Activated naive CD4-positive, alpha-beta T cell treated with anti-CD3 and anti-CD28 coated beads for 36 hours (primary cell): ENCODE measurements at regions not wholly inside any gene's neighbourhood (a gene's known extent, or its start where the extent isn't known, plus 50 kb on each side); places are given as distances from the start of the nearest gene placed in this dataset.
"Not testable (repeated sequence)": the region's sequence is repeated elsewhere in the genome, so short reads cannot be mapped to it uniquely, and the experiment has no call there.

Source experiments
- CTCF ChIA-PET: fragments of 350-600 bp; sonication (Branson Sonifier 250); formaldehyde crosslinking; loops from one replicate; lab custom pipeline; 2021; ENCODE audit warnings: antibody characterized with exemption; lab: Charles Lee
- DNase-seq: peaks from one replicate; pipeline ENCODE4 v3.0.0-alpha.2; 2020
- H3K27ac Mint-ChIP-seq: one replicate; pipeline ENCODE4 v1.8.0; 2021; ENCODE audit warnings: mild to moderate bottlenecking, mixed read lengths
- H3K27me3 Mint-ChIP-seq: one replicate; pipeline ENCODE4 v1.8.0; 2021; ENCODE audit warnings: low read depth, mixed read lengths
- H3K36me3 Mint-ChIP-seq: one replicate; pipeline ENCODE4 v1.8.0; 2021; ENCODE audit warnings: low read depth, mixed read lengths
- H3K4me1 Mint-ChIP-seq: one replicate; pipeline ENCODE4 v1.8.0; 2021; ENCODE audit warnings: low read depth, mixed read lengths
- H3K4me3 Mint-ChIP-seq: one replicate; pipeline ENCODE4 v1.8.0; 2021; ENCODE audit warnings: mild to moderate bottlenecking, moderate library complexity, mixed read lengths
- H3K9me3 Mint-ChIP-seq: one replicate; pipeline ENCODE4 v1.8.0; 2021; ENCODE audit warnings: mixed read lengths
- intact Hi-C: fragments of 100-400 bp; cut with micrococcal nuclease; formaldehyde crosslinking; loops from one replicate; pipeline ENCODE4 v1.15.1; 2023

GRCh38 chrX:13955975-13956374 lies 73.7 kb downstream of the GEMIN8 start:
- Mint-ChIP-seq H3K4me1 (no peaks in the 10 kb centered on the region), H3K36me3 (peaks cover 2% of the 10 kb centered on the region), H3K4me3 (no peak overlapping the region), H3K27ac (no peak overlapping the region), H3K9me3 (no peaks in the 10 kb centered on the region), H3K27me3 (peaks cover 2% of the 10 kb centered on the region)
- no peak for DNase-seq
- CTCF ChIA-PET: interaction anchor here (0.7 kb wide), 1 partner anchor 45 kb away, joined by 3 read pairs; no protein-coding TSS in a partner anchor
- intact Hi-C loops: no loop called here

GRCh38 chrX:13955095-13955647 lies 74.5 kb downstream of the GEMIN8 start:
- Mint-ChIP-seq H3K27ac (no peak overlapping the region), H3K4me3 (no peak overlapping the region), H3K9me3 (no peaks in the 10 kb centered on the region), H3K36me3 (peaks cover 2% of the 10 kb centered on the region), H3K4me1 (no peaks in the 10 kb centered on the region), H3K27me3 (peaks cover 2% of the 10 kb centered on the region)
- CTCF ChIA-PET: no interaction called here
- DNase-seq: no peak
- intact Hi-C loops: no loop called here

- peaks cover 2% of the 10 kb centered on the region for H3K27me3 Mint-ChIP-seq
- no peaks in the 10 kb centered on the region for H3K36me3 Mint-ChIP-seq
- no peak for DNase-seq
- CTCF ChIA-PET: no interaction called here
- no peaks in the 10 kb centered on the region for H3K9me3 Mint-ChIP-seq
- intact Hi-C loops: no loop called here
- H3K4me1 Mint-ChIP-seq: no peaks in the 10 kb centered on the region
- H3K27ac Mint-ChIP-seq: no peak overlapping the region
- H3K4me3 Mint-ChIP-seq: no peak overlapping the region
These were observed 77.1 kb downstream of the GEMIN8 start for GRCh38 chrX:13952581-13952980.

GRCh38 chrX:13946223-13946622 lies 83.5 kb downstream of the GEMIN8 start:
- H3K36me3 Mint-ChIP-seq, CTCF ChIA-PET, H3K4me1 Mint-ChIP-seq, H3K4me3 Mint-ChIP-seq, intact Hi-C loops, H3K27me3 Mint-ChIP-seq, DNase-seq, H3K9me3 Mint-ChIP-seq, H3K27ac Mint-ChIP-seq: not testable (repeated sequence)

- H3K36me3 Mint-ChIP-seq, H3K4me3 Mint-ChIP-seq, H3K4me1 Mint-ChIP-seq, H3K9me3 Mint-ChIP-seq, intact Hi-C loops, DNase-seq, H3K27ac Mint-ChIP-seq, CTCF ChIA-PET, H3K27me3 Mint-ChIP-seq: not testable (repeated sequence)
These were observed 83.9 kb downstream of the GEMIN8 start for GRCh38 chrX:13945787-13946186.

- Mint-ChIP-seq H3K4me1 (no peaks in the 10 kb centered on the region), H3K9me3 (no peaks in the 10 kb centered on the region), H3K27me3 (peaks cover 30% of the 10 kb centered on the region), H3K36me3 (no peaks in the 10 kb centered on the region), H3K27ac (no peak overlapping the region), H3K4me3 (no peak overlapping the region)
- DNase-seq: no peak
- CTCF ChIA-PET: no interaction called here
- intact Hi-C loops: no loop called here
These were observed 89.0 kb downstream of the GEMIN8 start for GRCh38 chrX:13940671-13941070.

GRCh38 chrX:13939741-13940597 lies 89.7 kb downstream of the GEMIN8 start:
- peaks cover 31% of the 10 kb centered on the region for H3K27me3 Mint-ChIP-seq
- no peaks in the 10 kb centered on the region for H3K9me3 Mint-ChIP-seq
- no peak overlapping the region for H3K4me3 Mint-ChIP-seq
- CTCF ChIA-PET: no interaction called here
- no peak overlapping the region for H3K27ac Mint-ChIP-seq
- no peak for DNase-seq
- intact Hi-C loops: loop anchor here (5.0 kb wide), 1 partner anchor 87 kb away; the partner anchor contains the start of gene GEMIN8
- no peaks in the 10 kb centered on the region for H3K4me1 Mint-ChIP-seq
- H3K36me3 Mint-ChIP-seq: no peaks in the 10 kb centered on the region

- Mint-ChIP-seq H3K27ac (no peak overlapping the region), H3K4me1 (no peaks in the 10 kb centered on the region), H3K4me3 (no peak overlapping the region), H3K36me3 (no peaks in the 10 kb centered on the region), H3K9me3 (no peaks in the 10 kb centered on the region), H3K27me3 (peaks cover 34% of the 10 kb centered on the region)
- CTCF ChIA-PET: no interaction called here
- no peak for DNase-seq
- intact Hi-C loops: loop anchor here (5.0 kb wide), 1 partner anchor 88 kb away; the partner anchor contains the start of gene GEMIN8
These were observed 90.7 kb downstream of the GEMIN8 start for GRCh38 chrX:13938829-13939530.

GRCh38 chrX:13938051-13938828 lies 91.5 kb downstream of the GEMIN8 start:
- peak; percentile 4 for DNase-seq
- Mint-ChIP-seq H3K27ac (no peak overlapping the region), H3K4me1 (no peaks in the 10 kb centered on the region), H3K27me3 (peaks cover 32% of the 10 kb centered on the region), H3K9me3 (no peaks in the 10 kb centered on the region), H3K4me3 (peak overlapping the region; percentile 27), H3K36me3 (no peaks in the 10 kb centered on the region)
- intact Hi-C loops: loop anchor here (5.0 kb wide), 1 partner anchor 89 kb away; the partner anchor contains the start of gene GEMIN8
- CTCF ChIA-PET: no interaction called here

GRCh38 chrX:13937370-13938050 lies 92.2 kb downstream of the GEMIN8 start:
- CTCF ChIA-PET: no interaction called here
- peak overlapping the region; percentile 27 for H3K4me3 Mint-ChIP-seq
- H3K4me1 Mint-ChIP-seq: no peaks in the 10 kb centered on the region
- H3K36me3 Mint-ChIP-seq: no peaks in the 10 kb centered on the region
- no peak overlapping the region for H3K27ac Mint-ChIP-seq
- H3K27me3 Mint-ChIP-seq: peaks cover 32% of the 10 kb centered on the region
- DNase-seq: no peak
- intact Hi-C loops: loop anchor here (5.0 kb wide), 1 partner anchor 90 kb away; the partner anchor contains the start of gene GEMIN8
- no peaks in the 10 kb centered on the region for H3K9me3 Mint-ChIP-seq

- no peaks in the 10 kb centered on the region for H3K4me1 Mint-ChIP-seq
- CTCF ChIA-PET: no interaction called here
- no peaks in the 10 kb centered on the region for H3K36me3 Mint-ChIP-seq
These were observed 93.0 kb downstream of the GEMIN8 start for GRCh38 chrX:13936521-13937225.

More at GRCh38 chrX:13936521-13937225, 93.0 kb downstream of the GEMIN8 start:
- Mint-ChIP-seq H3K27me3 (peaks cover 31% of the 10 kb centered on the region), H3K9me3 (no peaks in the 10 kb centered on the region), H3K27ac (no peak overlapping the region), H3K4me3 (no peak overlapping the region)
- intact Hi-C loops: loop anchor here (5.0 kb wide), 1 partner anchor 91 kb away; the partner anchor contains the start of gene GEMIN8
- DNase-seq: no peak
